Fibroblast of skin of left quadriceps (primary cell): ENCODE measurements at regions not wholly inside any gene's neighbourhood (a gene's known extent, or its start where the extent isn't known, plus 50 kb on each side); places are given as distances from the start of the nearest gene placed in this dataset.
"Not testable (repeated sequence)": the region's sequence is repeated elsewhere in the genome, so short reads cannot be mapped to it uniquely, and the experiment has no call there.

Experiments used
- DNase-seq, 2 experiments: peaks; one replicate each; pipeline ENCODE4 v3.0.0-alpha.2; 2013; ENCODE audit warnings: low read depth in 2 of 2

GRCh38 chr4:100644150-100644549, 126.3 kb upstream of the EMCN start:
- DNase-seq, result no peak

GRCh38 chr4:100641336-100641735, 123.5 kb upstream of the EMCN start:
- no peak for DNase-seq

DNA sequence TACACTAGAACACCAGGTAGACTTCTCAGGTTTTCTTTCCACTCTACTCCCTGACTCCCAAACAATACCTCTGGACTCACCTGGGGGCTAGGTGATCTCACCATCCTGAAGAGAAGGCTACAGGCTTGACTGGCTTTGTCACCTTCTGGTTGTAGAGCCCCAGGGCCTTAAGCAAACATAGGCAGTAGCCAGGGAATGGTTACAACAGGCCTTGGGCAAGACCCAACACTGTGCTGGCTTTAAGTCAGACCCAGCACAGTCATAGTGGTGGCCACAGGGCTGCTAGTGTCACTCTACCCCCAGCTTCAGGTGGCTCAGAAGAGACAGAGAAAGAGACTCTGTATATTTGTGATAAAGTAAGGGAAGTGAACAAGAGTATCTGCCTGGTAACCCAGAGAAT, 118.1 kb upstream of the EMCN start:
- no peak for DNase-seq

- no peak for DNase-seq
These were observed 115.4 kb upstream of the EMCN start for GRCh38 chr4:100633269-100633668.

- DNase-seq, result no peak
These were observed 114.3 kb upstream of the EMCN start for GRCh38 chr4:100632163-100632562.

GRCh38 chr4:100631281-100631968, 113.6 kb upstream of the EMCN start:
- no peak for DNase-seq

GRCh38 chr4:100630341-100630740, 112.5 kb upstream of the EMCN start:
- no peak for DNase-seq

DNA sequence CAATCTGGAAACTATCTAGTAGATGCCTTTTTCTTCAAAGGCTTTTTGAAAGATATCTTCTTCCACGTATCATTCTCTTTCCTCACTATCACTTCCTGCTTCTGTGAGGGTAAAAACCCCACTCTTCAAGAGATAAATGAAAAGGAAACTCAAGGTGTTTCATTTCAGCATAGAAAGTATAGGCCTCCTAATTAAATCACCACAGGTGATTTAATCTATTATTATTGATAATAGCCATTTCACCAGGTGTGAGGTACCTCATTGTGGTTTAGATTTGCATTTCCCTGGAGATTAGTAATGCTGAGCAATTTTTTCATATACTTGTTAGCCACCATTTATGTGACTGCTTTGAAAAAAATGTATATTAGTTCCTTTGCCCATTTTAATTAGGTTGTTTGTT, 92.0 kb upstream of the EMCN start:
- DNase-seq, result no peak

- DNase-seq, result not testable (repeated sequence)
These were observed 90.8 kb upstream of the EMCN start for GRCh38 chr4:100608651-100609050.

DNA sequence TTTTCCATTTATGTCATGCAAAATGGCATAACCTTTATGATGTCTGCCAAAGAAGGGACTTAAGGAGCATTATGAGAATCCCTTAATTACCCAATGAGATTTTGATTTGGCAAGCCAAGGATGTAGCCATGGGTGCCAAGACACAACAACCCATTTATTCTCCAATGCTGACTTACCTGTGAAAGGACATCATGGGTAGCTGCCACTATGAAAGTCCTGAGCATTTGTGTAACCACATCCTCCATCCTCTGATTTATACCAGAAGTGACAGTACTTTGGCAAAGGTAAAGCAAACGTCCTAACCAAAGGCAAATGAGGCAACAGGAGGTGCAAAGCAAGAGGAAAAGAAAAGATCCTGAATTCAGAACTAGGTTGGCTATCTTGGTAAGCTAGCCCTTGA, 87.3 kb upstream of the EMCN start:
- no peak for DNase-seq

- DNase-seq, result no peak
These were observed 76.1 kb upstream of the EMCN start for GRCh38 chr4:100593935-100594334.

DNA sequence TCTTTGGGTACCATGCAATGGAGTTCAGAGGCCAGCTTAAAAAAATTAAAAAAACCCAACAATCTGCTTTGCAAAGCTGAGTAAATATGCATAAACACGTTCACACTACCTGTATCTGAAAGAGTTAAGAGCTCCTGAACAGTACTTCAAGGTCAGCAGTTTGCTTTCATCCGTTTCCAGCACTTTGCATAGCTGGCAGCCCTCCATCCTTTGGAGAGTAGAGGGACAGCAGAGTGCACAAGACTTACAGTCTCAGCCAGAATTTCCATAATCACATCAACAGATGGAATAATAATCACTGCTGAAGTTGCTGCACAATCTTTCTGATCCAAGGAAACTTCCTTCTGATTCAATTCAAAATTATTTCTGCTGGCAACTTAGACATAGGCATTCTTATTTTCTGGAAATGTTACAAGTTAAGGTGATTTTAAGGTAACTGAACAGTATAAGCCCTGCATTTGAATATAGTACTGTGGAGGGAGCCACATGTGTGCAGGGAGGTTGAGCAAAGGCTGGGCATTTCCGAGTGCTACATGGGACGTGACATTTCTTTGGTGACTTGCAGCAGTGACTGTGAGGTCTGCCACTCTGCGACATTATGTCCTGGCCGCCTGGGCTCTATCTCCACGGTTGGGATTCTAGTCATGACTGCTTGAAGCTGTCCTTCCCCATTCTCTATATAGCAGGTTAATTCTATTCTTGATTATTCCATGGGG, 73.5 kb upstream of the EMCN start:
- no peak for DNase-seq

DNA sequence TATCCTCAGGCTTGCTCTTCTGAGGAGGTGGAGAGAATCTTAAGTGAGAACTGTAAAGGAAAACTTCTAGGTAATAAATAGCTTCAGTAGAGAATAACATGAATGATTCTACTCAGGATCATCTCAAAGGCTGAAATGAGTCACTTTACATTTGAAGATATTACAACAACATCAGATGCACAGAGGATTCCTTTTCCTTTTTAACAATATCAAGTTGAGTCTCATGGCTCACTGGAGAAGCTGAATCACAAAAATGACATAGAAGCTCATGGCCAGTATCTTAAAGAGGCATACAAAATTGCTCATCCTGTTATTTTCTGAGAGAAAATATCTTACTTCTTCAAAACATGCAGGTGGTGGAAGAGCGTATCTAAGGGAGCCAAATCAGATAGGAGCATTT, 72.5 kb upstream of the EMCN start:
- DNase-seq, result no peak

- no peak for DNase-seq
These were observed 70.3 kb upstream of the EMCN start for GRCh38 chr4:100588076-100588475.

DNA sequence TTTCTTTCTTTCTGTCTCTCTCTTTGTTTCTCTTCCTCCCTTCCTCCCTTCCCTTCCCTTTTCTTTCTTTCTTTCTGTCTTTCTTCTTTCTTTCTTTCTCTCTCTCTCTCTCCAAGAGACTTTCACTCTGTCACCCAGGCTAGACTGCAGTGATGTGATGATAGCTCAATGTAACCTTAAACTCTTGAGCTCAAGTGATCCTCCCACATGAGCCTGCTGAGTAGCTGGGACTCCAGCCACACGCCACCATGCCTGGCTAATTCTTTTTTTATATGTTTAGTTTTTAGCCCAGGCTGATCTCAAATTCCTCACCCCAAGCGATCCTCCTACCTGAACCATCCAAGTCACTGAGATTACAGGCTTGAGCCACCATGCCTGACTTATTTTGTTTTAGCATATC, 64.3 kb upstream of the EMCN start:
- DNase-seq, result no peak

GRCh38 chr4:100581337-100581736, 63.5 kb upstream of the EMCN start:
- DNase-seq, result no peak

GRCh38 chr4:100576570-100576969, 58.7 kb upstream of the EMCN start:
- DNase-seq, result no peak

DNA sequence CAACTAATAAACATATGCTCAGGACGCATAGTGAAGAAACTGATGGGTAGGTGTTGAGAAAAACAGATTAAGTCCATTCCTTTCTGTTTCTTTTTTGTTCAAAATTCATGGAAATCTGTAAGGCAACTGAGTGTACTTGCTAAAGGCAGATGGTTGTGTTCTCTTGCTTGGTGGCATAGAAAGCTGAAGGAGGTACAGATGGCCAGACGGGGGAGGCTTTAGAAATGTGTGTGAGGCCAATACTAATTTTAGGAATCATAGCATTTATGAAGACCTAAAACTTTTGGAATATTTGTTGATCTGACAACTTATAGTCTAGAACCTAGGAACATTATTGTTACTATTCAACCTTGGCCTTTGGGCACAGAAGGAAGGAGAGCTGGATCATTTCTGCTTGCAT, 56.8 kb upstream of the EMCN start:
- DNase-seq, result no peak

DNA sequence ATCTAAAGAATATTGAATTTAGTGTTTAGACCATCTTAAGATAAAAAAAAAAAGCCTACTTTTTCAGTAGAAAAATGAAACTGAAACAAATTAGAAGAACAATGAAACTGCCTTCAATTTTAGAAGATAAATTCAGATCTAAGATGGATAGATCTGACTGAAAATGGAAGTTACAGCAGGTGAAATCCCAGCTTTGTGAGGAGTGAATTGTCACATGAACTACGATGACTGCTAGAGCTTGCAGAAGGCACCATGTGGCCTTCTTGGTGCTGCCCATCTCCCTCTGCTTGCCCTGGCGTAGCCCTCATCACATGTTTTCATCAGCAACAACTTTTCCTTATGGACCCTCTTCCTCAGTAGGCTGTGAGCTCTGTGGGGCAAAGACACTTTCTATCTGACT, 51.4 kb upstream of the EMCN start:
- DNase-seq, result no peak
